ENCODE measurements at regions not wholly inside any gene's neighbourhood (a gene's known extent, or its start where the extent isn't known, plus 50 kb on each side); places are given as distances from the start of the nearest gene placed in this dataset.

- no peak for ATAC-seq (ENCODE audit: poor library complexity)
- Mint-ChIP-seq H3K9me3 (no peaks in the 10 kb centered on the region), H3K27me3 (peaks cover 41% of the 10 kb centered on the region), H3K4me1 (ENCODE audit: low read depth) (no peaks in the 10 kb centered on the region), H3K4me3 (no peak overlapping the region), H3K36me3 (ENCODE audit: low read depth) (no peaks in the 10 kb centered on the region), H3K27ac (no peak overlapping the region)
- Histone ChIP-seq H3K36me3 (ENCODE audit: insufficient read depth, low read length) (no peaks in the 10 kb centered on the region), H3K4me1 (ENCODE audit: insufficient read depth, low read length) (no peaks in the 10 kb centered on the region), H3K27me3 (ENCODE audit: control insufficient read depth in 1 of 2, insufficient read depth in 2 of 2, low read length in 2 of 2) (peaks cover 6 to 15% of the 10 kb centered on the region in 2 experiments), H3K4me3 (ENCODE audit: low read length) (no peak overlapping the region), H3K27ac (ENCODE audit: low read depth in 1 of 2, low read length in 2 of 2) (no peak overlapping the region), H3K9me3 (ENCODE audit: control insufficient read depth in 1 of 2, insufficient read depth in 1 of 2, low read length in 2 of 2) (no peaks in the 10 kb centered on the region)
- ChIA-PET CTCF (no interaction called here), POLR2A (no interaction called here)
- intact Hi-C loops (cut with DNase I, micrococcal nuclease): no loop called here
- DNase-seq: no peak
- TF ChIP-seq CTCF (IDR thresholded peaks at IDR 0.05): no peak
Measured at GRCh38 chr1:36721261-36721660, 238.5 kb upstream of the CSF3R start.

GRCh38 chr1:36717431-36717830 lies 234.7 kb upstream of the CSF3R start:
- H3K27ac ChIP-seq (ENCODE audit: low read depth in 1 of 2, low read length in 2 of 2): no peak overlapping the region
- ChIA-PET CTCF (no interaction called here), POLR2A (no interaction called here)
- peaks cover 4 to 16% of the 10 kb centered on the region in 2 experiments for H3K27me3 ChIP-seq (ENCODE audit: control insufficient read depth in 1 of 2, insufficient read depth in 2 of 2, low read length in 2 of 2)
- intact Hi-C loops (cut with DNase I, micrococcal nuclease): loop anchor here in 1 of 2 experiments (10.0 kb wide), 1 partner anchor 1597 kb away; no protein-coding TSS in a partner anchor
- H3K36me3 Mint-ChIP-seq (ENCODE audit: low read depth): no peaks in the 10 kb centered on the region
- DNase-seq (no peak), ATAC-seq (ENCODE audit: poor library complexity) (no peak)
- no peak overlapping the region for H3K4me3 ChIP-seq (ENCODE audit: low read length)
- H3K9me3 ChIP-seq (ENCODE audit: control insufficient read depth in 1 of 2, insufficient read depth in 1 of 2, low read length in 2 of 2): no peaks in the 10 kb centered on the region
- H3K4me3 Mint-ChIP-seq: no peak overlapping the region
- no peaks in the 10 kb centered on the region for H3K9me3 Mint-ChIP-seq
- H3K4me1 ChIP-seq (ENCODE audit: insufficient read depth, low read length): no peaks in the 10 kb centered on the region
- no peak for TF ChIP-seq CTCF (IDR thresholded peaks at IDR 0.05)
- H3K27ac Mint-ChIP-seq: no peak overlapping the region
- H3K27me3 Mint-ChIP-seq: peaks cover 56% of the 10 kb centered on the region
- no peaks in the 10 kb centered on the region for H3K4me1 Mint-ChIP-seq (ENCODE audit: low read depth)
- H3K36me3 ChIP-seq (ENCODE audit: insufficient read depth, low read length): no peaks in the 10 kb centered on the region

- Mint-ChIP-seq H3K27me3 (peaks cover 56% of the 10 kb centered on the region), H3K27ac (no peak overlapping the region)
- POLR2A ChIA-PET: no interaction called here
Measured at GRCh38 chr1:36715797-36716196, 233.1 kb upstream of the CSF3R start.

More at GRCh38 chr1:36715797-36716196, 233.1 kb upstream of the CSF3R start:
- H3K4me1 Mint-ChIP-seq (ENCODE audit: low read depth): no peaks in the 10 kb centered on the region
- H3K9me3 ChIP-seq (ENCODE audit: control insufficient read depth in 1 of 2, insufficient read depth in 1 of 2, low read length in 2 of 2): no peaks in the 10 kb centered on the region
- intact Hi-C loops (cut with DNase I, micrococcal nuclease): loop anchor here in 1 of 2 experiments (10.0 kb wide), 1 partner anchor 1599 kb away; no protein-coding TSS in a partner anchor
- no peaks in the 10 kb centered on the region for H3K36me3 Mint-ChIP-seq (ENCODE audit: low read depth)
- no peak for ATAC-seq (ENCODE audit: poor library complexity)
- no peaks in the 10 kb centered on the region for H3K36me3 ChIP-seq (ENCODE audit: insufficient read depth, low read length)
- H3K27ac ChIP-seq (ENCODE audit: low read depth in 1 of 2, low read length in 2 of 2): no peak overlapping the region
- H3K4me3 ChIP-seq (ENCODE audit: low read length): no peak overlapping the region
- DNase-seq: no peak
- H3K9me3 Mint-ChIP-seq: no peaks in the 10 kb centered on the region
- CTCF ChIA-PET: no interaction called here
- H3K4me3 Mint-ChIP-seq: no peak overlapping the region
- H3K27me3 ChIP-seq (ENCODE audit: control insufficient read depth in 1 of 2, insufficient read depth in 2 of 2, low read length in 2 of 2): peaks cover 4 to 29% of the 10 kb centered on the region in 2 experiments
- no peaks in the 10 kb centered on the region for H3K4me1 ChIP-seq (ENCODE audit: insufficient read depth, low read length)
- TF ChIP-seq CTCF (IDR thresholded peaks at IDR 0.05): no peak

All from CD4-positive, alpha-beta T cell (primary cell).